OCI-LY3 (cell line): ENCODE measurements at regions not wholly inside any gene's neighbourhood (a gene's known extent, or its start where the extent isn't known, plus 50 kb on each side); places are given as distances from the start of the nearest gene placed in this dataset.

Experiments
- H2AFZ ChIP-seq: fragments of 200-600, 300-600 bp; shearing (Covaris generic); 2 replicates; pipeline ENCODE4 v1.6.0; 2014; ENCODE audit warnings: antibody characterized with exemption, low read depth, low read length
- H3K27ac ChIP-seq: fragments of 200-600, 300-600 bp; sonication (generic); 2 replicates; pipeline ENCODE4 v1.5.1; 2014; ENCODE audit warnings: mild to moderate bottlenecking, low read length, moderate library complexity, mixed read lengths
- H3K27me3 ChIP-seq: fragments of 200-600, 300-600 bp; sonication (generic); 2 replicates; pipeline ENCODE4 v1.6.1; 2014; ENCODE audit warnings: low read depth, low read length, mixed read lengths
- H3K36me3 ChIP-seq: fragments of 200-600, 300-600 bp; sonication (generic); replicated peaks from 2 replicates; pipeline ENCODE3; 2014; ENCODE audit warnings: low read depth, low read length, mixed read lengths
- H3K4me1 ChIP-seq: fragments of 300-600, 200-600 bp; sonication (generic); 2 replicates; pipeline ENCODE4 v1.6.1; 2014; ENCODE audit warnings: low read length, mixed read lengths
- H3K4me2 ChIP-seq: fragments of 200-600, 300-600 bp; sonication (generic); 2 replicates; pipeline ENCODE4 v1.6.1; 2014; ENCODE audit warnings: low read length, mixed read lengths
- H3K4me3 ChIP-seq: fragments of 300-600, 200-600 bp; sonication (generic); 2 replicates; pipeline ENCODE4 v1.5.1; 2014; ENCODE audit warnings: antibody characterized with exemption, mild to moderate bottlenecking, low read length, moderate library complexity
- H3K79me2 ChIP-seq: fragments of 300-600, 200-600 bp; shearing (Covaris generic); 2 replicates; pipeline ENCODE4 v1.6.1; 2014; ENCODE audit warnings: mild to moderate bottlenecking, low read length, mixed read lengths
- H3K9ac ChIP-seq: fragments of 300-600, 200-600 bp; shearing (Covaris generic); 2 replicates; pipeline ENCODE4 v1.6.0; 2014; ENCODE audit warnings: mild to moderate bottlenecking, low read length, moderate library complexity
- H3K9me3 ChIP-seq: fragments of 200-600, 300-600 bp; shearing (Covaris generic); 2 replicates; pipeline ENCODE4 v1.6.1; 2014; ENCODE audit warnings: low read length, mixed read lengths; ENCODE audit not compliant: insufficient read depth
- H4K20me1 ChIP-seq: fragments of 200-600, 300-600 bp; sonication (generic); 2 replicates; pipeline ENCODE4 v1.6.1; 2016; ENCODE audit warnings: low read length, mixed read lengths; ENCODE audit not compliant: insufficient read depth
- EZH2phosphoT487 ChIP-seq: fragments of 200-600 bp; shearing (Covaris generic); IDR thresholded peaks from 2 replicates; pipeline ENCODE4 v1.6.1; 2018; ENCODE audit warnings: antibody characterized with exemption, mixed run types, low read depth
- TF ChIP-seq, protein P1 (sequence below): fragments of 200-600, 300-600 bp; sonication (generic); IDR thresholded peaks from 2 replicates; pipeline ENCODE4 v1.5.1; 2014; ENCODE audit warnings: antibody characterized with exemption, low read length, low read depth

DNA sequence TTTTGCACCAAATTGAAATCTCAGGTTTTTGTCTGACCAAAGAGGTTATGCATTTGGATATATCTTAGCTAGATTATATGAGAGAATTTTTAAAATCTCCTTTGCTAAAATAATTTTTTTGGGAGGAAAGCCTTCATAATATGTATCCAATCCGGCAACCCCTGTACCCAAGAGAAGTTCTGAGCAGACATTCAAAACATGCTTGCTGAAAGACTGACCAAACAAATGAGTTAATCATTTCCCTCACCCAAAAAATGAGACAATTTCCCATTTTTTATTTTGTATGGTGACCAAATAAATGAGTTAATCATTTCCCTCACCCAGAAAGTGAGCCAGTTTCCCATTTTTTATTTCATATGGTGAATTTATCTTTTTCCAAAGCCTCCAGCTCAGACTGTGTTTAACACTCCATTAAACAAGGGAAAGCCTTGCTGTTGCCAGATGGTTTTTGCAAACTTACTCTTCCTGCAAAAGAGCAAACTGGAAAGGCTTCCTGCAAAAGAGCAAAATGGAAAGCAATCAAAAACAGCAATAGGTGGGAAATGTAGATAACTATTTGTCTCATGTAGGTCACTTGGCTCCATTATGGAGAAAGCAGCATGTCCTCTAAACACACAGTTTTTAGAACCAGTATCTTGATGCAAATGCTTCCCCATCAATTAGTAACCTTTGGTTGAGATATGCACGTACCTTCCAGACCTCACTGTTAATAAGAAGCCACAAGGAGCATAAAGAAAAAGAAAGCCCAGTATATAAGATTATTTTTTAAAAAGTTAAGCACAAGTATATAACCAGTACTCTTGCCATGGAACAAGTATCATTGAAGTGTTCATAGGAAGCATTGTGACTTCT is 78.4 kb upstream of the OSTN start:
- no peaks in the 10 kb centered on the region for H3K36me3 ChIP-seq
- no peaks in the 10 kb centered on the region for H3K79me2 ChIP-seq
- no peak overlapping the region for H3K4me2 ChIP-seq
- no peak overlapping the region for H3K4me3 ChIP-seq
- no peak overlapping the region for H2AFZ ChIP-seq
- peaks cover 16% of the 10 kb centered on the region for H3K4me1 ChIP-seq
- no peak overlapping the region for H3K9ac ChIP-seq
- no peaks in the 10 kb centered on the region for H3K9me3 ChIP-seq
- H3K27ac ChIP-seq, result no peak overlapping the region
- TF ChIP-seq, protein P1, sequence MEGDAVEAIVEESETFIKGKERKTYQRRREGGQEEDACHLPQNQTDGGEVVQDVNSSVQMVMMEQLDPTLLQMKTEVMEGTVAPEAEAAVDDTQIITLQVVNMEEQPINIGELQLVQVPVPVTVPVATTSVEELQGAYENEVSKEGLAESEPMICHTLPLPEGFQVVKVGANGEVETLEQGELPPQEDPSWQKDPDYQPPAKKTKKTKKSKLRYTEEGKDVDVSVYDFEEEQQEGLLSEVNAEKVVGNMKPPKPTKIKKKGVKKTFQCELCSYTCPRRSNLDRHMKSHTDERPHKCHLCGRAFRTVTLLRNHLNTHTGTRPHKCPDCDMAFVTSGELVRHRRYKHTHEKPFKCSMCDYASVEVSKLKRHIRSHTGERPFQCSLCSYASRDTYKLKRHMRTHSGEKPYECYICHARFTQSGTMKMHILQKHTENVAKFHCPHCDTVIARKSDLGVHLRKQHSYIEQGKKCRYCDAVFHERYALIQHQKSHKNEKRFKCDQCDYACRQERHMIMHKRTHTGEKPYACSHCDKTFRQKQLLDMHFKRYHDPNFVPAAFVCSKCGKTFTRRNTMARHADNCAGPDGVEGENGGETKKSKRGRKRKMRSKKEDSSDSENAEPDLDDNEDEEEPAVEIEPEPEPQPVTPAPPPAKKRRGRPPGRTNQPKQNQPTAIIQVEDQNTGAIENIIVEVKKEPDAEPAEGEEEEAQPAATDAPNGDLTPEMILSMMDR, result no peak
- TF ChIP-seq EZH2phosphoT487, result no peak
- no peaks in the 10 kb centered on the region for H3K27me3 ChIP-seq
- H4K20me1 ChIP-seq, result no peaks in the 10 kb centered on the region

DNA sequence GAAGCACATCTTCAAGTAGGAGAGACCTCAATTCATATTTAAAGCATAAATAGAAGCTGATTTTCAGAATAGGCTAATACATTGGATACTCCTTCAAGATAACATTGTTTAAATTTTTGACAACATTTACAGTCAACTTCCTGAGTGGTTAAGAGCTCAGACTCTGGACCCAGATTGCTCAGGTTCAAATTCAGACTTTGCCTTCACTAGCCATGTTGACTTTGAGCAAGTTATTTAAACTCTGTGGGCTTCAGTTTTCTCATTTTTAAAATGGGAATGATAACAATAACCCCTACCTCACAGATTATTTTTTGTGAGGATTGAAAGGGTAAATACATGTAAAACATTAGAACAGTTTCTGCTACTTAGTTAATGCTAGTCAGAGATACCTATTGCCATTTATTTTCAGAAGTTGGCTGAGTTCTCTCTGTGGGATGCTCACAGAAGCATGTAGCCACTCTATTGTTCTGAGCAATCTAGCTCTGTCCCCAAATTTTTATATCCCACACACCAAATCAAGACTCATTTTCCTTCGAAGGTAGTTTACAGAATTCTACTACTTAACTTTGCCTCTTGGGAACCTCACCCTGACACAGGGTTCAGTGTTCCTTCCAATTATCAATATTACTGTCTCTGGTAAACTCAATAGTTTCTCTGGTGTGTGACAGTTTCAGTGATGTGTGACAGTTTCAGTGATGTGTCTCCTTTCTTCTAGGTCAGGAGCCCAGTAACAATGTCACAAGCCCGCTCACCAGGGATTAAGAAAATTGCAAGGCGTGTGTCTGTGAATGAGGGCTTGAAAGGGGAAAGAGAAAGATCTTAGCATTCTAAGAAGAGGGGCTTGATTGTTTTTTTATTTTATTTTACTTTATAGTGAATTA is 79.4 kb upstream of the OSTN start:
- Histone ChIP-seq H4K20me1 (no peaks in the 10 kb centered on the region), H3K9me3 (no peaks in the 10 kb centered on the region), H3K4me3 (no peak overlapping the region), H3K27me3 (no peaks in the 10 kb centered on the region), H2AFZ (no peak overlapping the region), H3K36me3 (no peaks in the 10 kb centered on the region), H3K4me2 (peak overlapping the region; percentile 15; the same call in 1 of the 2 replicates), H3K27ac (no peak overlapping the region), H3K79me2 (no peaks in the 10 kb centered on the region), H3K9ac (no peak overlapping the region), H3K4me1 (peaks cover 16% of the 10 kb centered on the region)
- no peak for TF ChIP-seq EZH2phosphoT487
- TF ChIP-seq, protein P1, result no peak

DNA sequence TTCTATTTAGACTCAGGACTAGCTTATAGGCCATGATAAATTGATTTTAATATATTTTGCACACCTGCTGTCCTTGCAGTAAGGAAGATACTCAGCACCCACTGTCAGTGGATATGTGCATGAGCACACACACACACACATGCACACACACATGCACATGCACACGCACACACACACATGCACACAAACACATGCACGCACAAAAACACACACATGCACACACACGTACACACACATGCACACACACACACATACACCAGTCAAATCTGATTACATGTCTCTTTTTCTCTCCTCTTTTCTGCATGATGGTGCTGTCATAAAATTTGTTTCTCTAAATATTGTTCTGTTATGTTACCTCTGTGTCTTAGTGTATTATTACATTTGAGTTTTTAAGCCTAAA is 87.3 kb upstream of the OSTN start:
- H3K36me3 ChIP-seq, result no peaks in the 10 kb centered on the region
- no peaks in the 10 kb centered on the region for H3K4me1 ChIP-seq
- no peaks in the 10 kb centered on the region for H3K9me3 ChIP-seq
- no peak overlapping the region for H3K27ac ChIP-seq
- TF ChIP-seq, protein P1, result no peak
- no peak for TF ChIP-seq EZH2phosphoT487
- no peaks in the 10 kb centered on the region for H3K27me3 ChIP-seq
- no peak overlapping the region for H3K4me3 ChIP-seq
- H3K79me2 ChIP-seq, result no peaks in the 10 kb centered on the region
- H4K20me1 ChIP-seq, result no peaks in the 10 kb centered on the region
- no peak overlapping the region for H3K4me2 ChIP-seq
- no peak overlapping the region for H3K9ac ChIP-seq
- no peak overlapping the region for H2AFZ ChIP-seq

DNA sequence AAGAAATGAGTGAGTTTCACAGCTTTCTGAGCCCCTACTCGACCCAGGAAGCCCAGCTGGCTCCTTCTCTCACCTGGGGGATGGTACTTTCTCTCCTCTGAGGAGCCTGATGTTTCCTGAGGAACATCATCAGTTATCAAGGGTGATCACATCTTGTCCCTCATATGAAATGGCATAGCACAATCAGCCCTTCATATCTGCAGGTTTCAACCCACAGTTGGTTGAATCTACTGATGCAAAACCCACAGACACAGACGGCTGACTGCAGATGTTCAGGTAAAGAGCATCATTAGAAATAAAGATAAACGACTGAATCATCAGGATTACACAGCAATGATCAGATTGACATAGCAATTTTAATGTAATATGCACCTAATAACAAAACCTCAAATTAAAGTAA is 93.6 kb upstream of the OSTN start:
- Histone ChIP-seq H3K27ac (no peak overlapping the region), H3K4me2 (no peak overlapping the region), H3K36me3 (no peaks in the 10 kb centered on the region), H3K4me3 (no peak overlapping the region), H3K4me1 (peaks cover 30% of the 10 kb centered on the region), H3K27me3 (peaks cover 5% of the 10 kb centered on the region; the same call in 1 of the 2 replicates), H2AFZ (no peak overlapping the region), H3K9me3 (no peaks in the 10 kb centered on the region), H4K20me1 (no peaks in the 10 kb centered on the region), H3K79me2 (no peaks in the 10 kb centered on the region), H3K9ac (no peak overlapping the region)
- TF ChIP-seq EZH2phosphoT487, result no peak
- TF ChIP-seq, protein P1, result no peak
